ENCODE measurements at regions not wholly inside any gene's neighbourhood (a gene's known extent, or its start where the extent isn't known, plus 50 kb on each side); places are given as distances from the start of the nearest gene placed in this dataset.

- H3K36me3 Mint-ChIP-seq: peaks cover 0 to 13% (median 0%) of the 10 kb centered on the region in 3 donors
- H3K4me1 Mint-ChIP-seq: no peaks in the 10 kb centered on the region
- H3K27me3 Mint-ChIP-seq: peaks cover 0 to 1% of the 10 kb centered on the region in 2 donors
- no peak overlapping the region for H3K27ac ChIP-seq (ENCODE audit: low read depth, low read length)
- no peaks in the 10 kb centered on the region for H3K36me3 ChIP-seq (ENCODE audit: insufficient read depth, low read length)
- no peak for DNase-seq
- peaks cover 24 to 66% (median 52%) of the 10 kb centered on the region in 5 donors for H3K9me3 Mint-ChIP-seq
- ChIA-PET POLR2A (no interaction called here), CTCF (no interaction called here)
- H3K9me3 ChIP-seq (ENCODE audit: low read length): no peaks in the 10 kb centered on the region
- no peak overlapping the region for H3K4me3 Mint-ChIP-seq
- H3K4me3 ChIP-seq (ENCODE audit: low read length): no peak overlapping the region
- no peaks in the 10 kb centered on the region for H3K4me1 ChIP-seq (ENCODE audit: insufficient read depth, low read length)
- no peaks in the 10 kb centered on the region for H3K27me3 ChIP-seq (ENCODE audit: insufficient read depth, low read length, poor library complexity, severe bottlenecking)
- H3K27ac Mint-ChIP-seq: no peak overlapping the region
These were observed 50.2 kb upstream of the ZNF835 start for GRCh38 chr19:56721714-56722113.
